Keratinocyte (primary cell): ENCODE measurements at regions not wholly inside any gene's neighbourhood (a gene's known extent, or its start where the extent isn't known, plus 50 kb on each side); places are given as distances from the start of the nearest gene placed in this dataset.

ENCODE experiments used
- DNase-seq: peaks from one replicate; pipeline ENCODE4 v3.0.0-alpha.2; 2011; ENCODE audit warnings: low read depth, missing footprints, low spot score
- FAIRE-seq: peaks from 2 replicates; lab custom pipeline; 2011; peaks lifted over from hg19 to GRCh38; lab: Jason Lieb, UNC
- H2AFZ ChIP-seq: 2 replicates; pipeline ENCODE4 v1.6.0; 2012; ENCODE audit warnings: low read length, control low read depth, inconsistent platforms; ENCODE audit not compliant: control insufficient read depth
- H3K27ac ChIP-seq: 2 replicates; pipeline ENCODE4 v1.5.1; 2011; ENCODE audit warnings: low read length; ENCODE audit not compliant: control insufficient read depth, insufficient read depth
- H3K27me3 ChIP-seq: 3 replicates; pipeline ENCODE4 v1.6.0; 2011; ENCODE audit warnings: low read length; ENCODE audit not compliant: control insufficient read depth, insufficient read depth; ENCODE audit errors: extremely low read depth
- H3K36me3 ChIP-seq, 2 experiments: 2 replicates in 1 of 2; 3 replicates in 1 of 2; pipeline ENCODE4 v1.5.1; 2011; ENCODE audit warnings: low read length in 2 of 2, mild to moderate bottlenecking in 1 of 2; ENCODE audit not compliant: control insufficient read depth in 2 of 2, insufficient read depth in 2 of 2; ENCODE audit errors: extremely low read depth in 1 of 2
- H3K4me1 ChIP-seq: 3 replicates; pipeline ENCODE4 v1.5.1; 2011; ENCODE audit warnings: low read length; ENCODE audit not compliant: control insufficient read depth, insufficient read depth; ENCODE audit errors: extremely low read depth
- H3K4me2 ChIP-seq: 3 replicates; pipeline ENCODE4 v1.6.0; 2011; ENCODE audit warnings: low read depth, low read length; ENCODE audit not compliant: control insufficient read depth, insufficient read depth; ENCODE audit errors: extremely low read depth
- H3K4me3 ChIP-seq, 3 experiments: fragments of 200-600 bp in 1 of 3; sonication (generic) in 1 of 3; 2 replicates in 2 of 3; 3 replicates in 1 of 3; pipeline ENCODE4 v1.5.1; 2011 to 2016; ENCODE audit warnings: low read length in 3 of 3, mild to moderate bottlenecking in 3 of 3, control low read depth in 2 of 3, inconsistent platforms in 1 of 3, low read depth in 1 of 3, mixed read lengths in 1 of 3, mixed run types in 1 of 3, moderate library complexity in 1 of 3; ENCODE audit not compliant: control insufficient read depth in 2 of 3, insufficient read depth in 2 of 3; ENCODE audit errors: extremely low read depth in 1 of 3
- H3K79me2 ChIP-seq: 2 replicates; pipeline ENCODE4 v1.6.0; 2012; ENCODE audit warnings: low read length; ENCODE audit not compliant: control insufficient read depth, insufficient read depth
- H3K9ac ChIP-seq: 3 replicates; pipeline ENCODE4 v1.6.0; 2011; ENCODE audit warnings: low read length; ENCODE audit not compliant: control insufficient read depth, insufficient read depth; ENCODE audit errors: extremely low read depth
- H3K9me1 ChIP-seq: 3 replicates; pipeline ENCODE4 v1.6.0; 2011; ENCODE audit warnings: low read length; ENCODE audit not compliant: control insufficient read depth, insufficient read depth; ENCODE audit errors: extremely low read depth
- H3K9me3 ChIP-seq: 2 replicates; pipeline ENCODE4 v1.5.1; 2012; ENCODE audit warnings: low read depth, low read length; ENCODE audit not compliant: control insufficient read depth
- H4K20me1 ChIP-seq: 3 replicates; pipeline ENCODE4 v1.6.0; 2011; ENCODE audit warnings: low read length; ENCODE audit not compliant: control insufficient read depth, insufficient read depth; ENCODE audit errors: extremely low read depth
- CTCF ChIP-seq, 3 experiments: IDR thresholded peaks in 1 of 3; conservative IDR thresholded peaks in 1 of 3; optimal IDR thresholded peaks in 1 of 3; 2 replicates in 2 of 3; 3 replicates in 1 of 3; pipeline versions ENCODE3 to v1.5.1; 2011; ENCODE audit warnings: low read length in 3 of 3, mild to moderate bottlenecking in 3 of 3, moderate library complexity in 2 of 3, control low read depth in 1 of 3, inconsistent platforms in 1 of 3; ENCODE audit not compliant: insufficient read depth in 2 of 3; ENCODE audit errors: extremely low read depth in 1 of 3
- EZH2 ChIP-seq: IDR thresholded peaks from one replicate; pipeline ENCODE4 v1.6.1; 2012; ENCODE audit warnings: inconsistent platforms, mild to moderate bottlenecking, low read length, moderate library complexity
- dilution Hi-C: fragments of 300-500 bp; cut with MboI; formaldehyde crosslinking; loops from one replicate; pipeline ENCODE4 v1.7.0; 2020; ENCODE audit warnings: low sequenced_read_pairs; ENCODE audit not compliant: extremely low pct_ligation_motif_present

GRCh38 chr3:106628407-106628806 is 748.8 kb upstream of the CCDC54 start:
- dilution Hi-C loops, result no loop called here

GRCh38 chr3:106629215-106629832 is 747.9 kb upstream of the CCDC54 start:
- H3K4me1 ChIP-seq, result no peaks in the 10 kb centered on the region
- dilution Hi-C loops, result no loop called here
- no peak for TF ChIP-seq CTCF (optimal IDR thresholded peaks at IDR 0.05 in 1 of 3, IDR thresholded peaks at IDR 0.05 in 1 of 3, conservative IDR thresholded peaks at IDR 0.05 in 1 of 3; ENCODE audit: extremely low read depth in 1 of 3, insufficient read depth in 2 of 3, low read length in 3 of 3)
- TF ChIP-seq EZH2, result no peak
- H4K20me1 ChIP-seq, result no peaks in the 10 kb centered on the region
- H3K4me3 ChIP-seq, result no peak overlapping the region
- peaks cover 2% of the 10 kb centered on the region for H3K9me3 ChIP-seq
- no peak overlapping the region for H3K9ac ChIP-seq
- no peaks in the 10 kb centered on the region for H3K79me2 ChIP-seq
- no peak overlapping the region for H3K4me2 ChIP-seq
- DNase-seq (no peak), FAIRE-seq (no peak)
- H3K27ac ChIP-seq, result no peak overlapping the region
- H3K27me3 ChIP-seq, result no peaks in the 10 kb centered on the region
- no peak overlapping the region for H2AFZ ChIP-seq
- no peaks in the 10 kb centered on the region for H3K36me3 ChIP-seq
- H3K9me1 ChIP-seq, result no peaks in the 10 kb centered on the region

More at GRCh38 chr3:106628407-106628806, 748.8 kb upstream of the CCDC54 start:
- H3K4me2 ChIP-seq, result no peak overlapping the region
- H3K4me1 ChIP-seq, result no peaks in the 10 kb centered on the region
- DNase-seq (peak; percentile 5), FAIRE-seq (peak; percentile 23)
- H3K4me3 ChIP-seq, result no peak overlapping the region
- TF ChIP-seq EZH2 (no peak), CTCF (optimal IDR thresholded peaks at IDR 0.05 in 1 of 3, IDR thresholded peaks at IDR 0.05 in 1 of 3, conservative IDR thresholded peaks at IDR 0.05 in 1 of 3; ENCODE audit: extremely low read depth in 1 of 3, insufficient read depth in 2 of 3, low read length in 3 of 3) (peak in 2 of 3 experiments; percentile 22 to 46)
- H3K36me3 ChIP-seq, result no peaks in the 10 kb centered on the region
- no peak overlapping the region for H3K9ac ChIP-seq
- no peaks in the 10 kb centered on the region for H4K20me1 ChIP-seq
- H3K9me3 ChIP-seq, result peaks cover 2% of the 10 kb centered on the region
- no peak overlapping the region for H3K27ac ChIP-seq
- no peaks in the 10 kb centered on the region for H3K79me2 ChIP-seq
- no peaks in the 10 kb centered on the region for H3K9me1 ChIP-seq
- no peaks in the 10 kb centered on the region for H3K27me3 ChIP-seq
- no peak overlapping the region for H2AFZ ChIP-seq
